PC-3 (cell line): ENCODE measurements at regions not wholly inside any gene's neighbourhood (a gene's known extent, or its start where the extent isn't known, plus 50 kb on each side); places are given as distances from the start of the nearest gene placed in this dataset.

Experiments used
- ATAC-seq: fragments of 200-7000 bp; cut with Tn5 transposase; 2 replicates; pipeline ENCODE4 v1.9.1; 2020; ENCODE audit warnings: mild to moderate bottlenecking, moderate library complexity
- BruUV-seq: library from RNA; stranded (reverse); fragments of 400-500 nt; replicated peaks from 2 replicates; lab custom pipeline; 2021; lab: Mats Ljungman, UMichigan
- CTCF ChIA-PET: fragments of 300-600 bp; sonication (Branson Sonifier 250); formaldehyde crosslinking; loops from one replicate; lab custom pipeline; 2022; ENCODE audit warnings: antibody characterized with exemption; lab: Charles Lee
- POLR2A ChIA-PET: fragments of 300-600 bp; sonication (Branson Sonifier 250); formaldehyde crosslinking; loops from one replicate; lab custom pipeline; 2022; ENCODE audit warnings: antibody characterized with exemption; ENCODE audit not compliant: unreplicated experiment; lab: Charles Lee
- DNase-seq: peaks from one replicate; pipeline ENCODE4 v3.0.0-alpha.2; 2015
- H2AFZ ChIP-seq: fragments of 300-600 bp; sonication (generic); 2 replicates; pipeline ENCODE4 v1.6.0; 2016; ENCODE audit warnings: antibody characterized with exemption, low read length
- H3F3A ChIP-seq: fragments of 300-600 bp; sonication (generic); one replicate; pipeline ENCODE4 v1.6.0; 2017; ENCODE audit warnings: antibody characterized with exemption, low read length, control low read depth, mild to moderate bottlenecking; ENCODE audit not compliant: unreplicated experiment
- H3K27ac ChIP-seq: fragments of 300-600 bp; sonication (generic); 2 replicates; pipeline ENCODE4 v1.5.1; 2016; ENCODE audit warnings: mild to moderate bottlenecking, low read length
- H3K27me3 ChIP-seq: fragments of 300-600 bp; sonication (generic); 2 replicates; pipeline ENCODE4 v1.6.1; 2016; ENCODE audit warnings: low read length, mixed read lengths
- H3K36me3 ChIP-seq: fragments of 300-600 bp; sonication (generic); 2 replicates; pipeline ENCODE4 v1.6.1; 2016; ENCODE audit warnings: low read depth, mixed run types, low read length, mixed read lengths
- H3K4me1 ChIP-seq: fragments of 300-600 bp; sonication (generic); 2 replicates; pipeline ENCODE4 v1.5.1; 2016; ENCODE audit warnings: low read length; ENCODE audit not compliant: insufficient read depth
- H3K4me2 ChIP-seq: fragments of 300-600 bp; sonication (generic); 2 replicates; pipeline ENCODE4 v1.6.0; 2016; ENCODE audit warnings: low read length
- H3K4me3 ChIP-seq: fragments of 300-600 bp; sonication (generic); 2 replicates; pipeline ENCODE4 v1.5.1; 2016; ENCODE audit warnings: mild to moderate bottlenecking, low read length, mixed read lengths
- H3K79me2 ChIP-seq: fragments of 300-600 bp; sonication (generic); 2 replicates; pipeline ENCODE4 v1.6.1; 2017; ENCODE audit warnings: low read length, mixed read lengths
- H3K9ac ChIP-seq: fragments of 300-600 bp; sonication (generic); 2 replicates; pipeline ENCODE4 v1.6.0; 2016; ENCODE audit warnings: mild to moderate bottlenecking, low read length
- H3K9me2 ChIP-seq: fragments of 300-600 bp; sonication (generic); replicated peaks from 2 replicates; pipeline ENCODE4 v1.6.1; 2016; ENCODE audit warnings: mixed run types, low read length, mixed read lengths
- H3K9me3 ChIP-seq: fragments of 300-600 bp; sonication (generic); 2 replicates; pipeline ENCODE4 v1.6.1; 2016; ENCODE audit warnings: low read length, mixed read lengths
- H4K20me1 ChIP-seq: fragments of 300-600 bp; sonication (generic); 2 replicates; pipeline ENCODE4 v1.6.1; 2016; ENCODE audit warnings: low read length, mixed read lengths
- EZH2 ChIP-seq: fragments of 300-600 bp; sonication (generic); IDR thresholded peaks from one replicate; pipeline ENCODE4 v1.6.1; 2017; ENCODE audit warnings: antibody characterized with exemption, mild to moderate bottlenecking, low read length; ENCODE audit not compliant: unreplicated experiment
- EZH2phosphoT487 ChIP-seq: fragments of 300-600 bp; sonication (generic); IDR thresholded peaks from 2 replicates; pipeline ENCODE4 v1.6.1; 2018; ENCODE audit warnings: mild to moderate bottlenecking, antibody characterized with exemption, low read length, borderline replicate concordance
- intact Hi-C: fragments of 100-400 bp; cut with micrococcal nuclease; formaldehyde crosslinking; loops from 2 replicates; pipeline ENCODE4 v1.9.0; 2023
- TF ChIP-seq, protein P1 (sequence below): fragments of 300-600 bp; sonication (generic); conservative IDR thresholded peaks from 2 replicates; pipeline ENCODE4 v1.5.1; 2017; ENCODE audit warnings: antibody characterized with exemption, low read depth, mild to moderate bottlenecking, low read length

DNA sequence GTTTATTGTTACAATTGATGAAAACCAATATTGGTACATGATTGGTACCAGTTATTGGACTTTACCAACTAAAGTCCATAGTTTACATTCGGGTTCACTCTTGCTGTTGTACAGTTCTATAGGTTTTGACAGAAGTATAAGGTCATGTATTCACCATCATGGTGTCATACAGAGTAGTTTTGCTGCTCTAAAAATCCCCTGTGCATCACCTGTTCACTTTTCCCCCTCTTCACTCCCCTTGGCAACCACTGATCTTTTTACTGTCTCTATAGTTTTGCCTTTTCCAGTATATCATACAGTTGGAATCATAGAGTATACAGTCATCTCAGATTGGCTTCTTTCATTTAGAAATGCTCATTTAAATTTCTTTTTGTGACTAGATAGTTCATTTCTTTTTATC lies 51.2 kb upstream of the MED4 start:
- H3K4me1 ChIP-seq, result no peaks in the 10 kb centered on the region
- intact Hi-C loops, result no loop called here
- no peak overlapping the region for H2AFZ ChIP-seq
- H3K27ac ChIP-seq, result no peak overlapping the region
- TF ChIP-seq EZH2phosphoT487, result no peak
- TF ChIP-seq, protein P1, sequence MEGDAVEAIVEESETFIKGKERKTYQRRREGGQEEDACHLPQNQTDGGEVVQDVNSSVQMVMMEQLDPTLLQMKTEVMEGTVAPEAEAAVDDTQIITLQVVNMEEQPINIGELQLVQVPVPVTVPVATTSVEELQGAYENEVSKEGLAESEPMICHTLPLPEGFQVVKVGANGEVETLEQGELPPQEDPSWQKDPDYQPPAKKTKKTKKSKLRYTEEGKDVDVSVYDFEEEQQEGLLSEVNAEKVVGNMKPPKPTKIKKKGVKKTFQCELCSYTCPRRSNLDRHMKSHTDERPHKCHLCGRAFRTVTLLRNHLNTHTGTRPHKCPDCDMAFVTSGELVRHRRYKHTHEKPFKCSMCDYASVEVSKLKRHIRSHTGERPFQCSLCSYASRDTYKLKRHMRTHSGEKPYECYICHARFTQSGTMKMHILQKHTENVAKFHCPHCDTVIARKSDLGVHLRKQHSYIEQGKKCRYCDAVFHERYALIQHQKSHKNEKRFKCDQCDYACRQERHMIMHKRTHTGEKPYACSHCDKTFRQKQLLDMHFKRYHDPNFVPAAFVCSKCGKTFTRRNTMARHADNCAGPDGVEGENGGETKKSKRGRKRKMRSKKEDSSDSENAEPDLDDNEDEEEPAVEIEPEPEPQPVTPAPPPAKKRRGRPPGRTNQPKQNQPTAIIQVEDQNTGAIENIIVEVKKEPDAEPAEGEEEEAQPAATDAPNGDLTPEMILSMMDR, result no peak
- no peak for TF ChIP-seq EZH2
- POLR2A ChIA-PET, result no interaction called here
- no peak for ATAC-seq
- H3K79me2 ChIP-seq, result no peaks in the 10 kb centered on the region
- H3K27me3 ChIP-seq, result no peaks in the 10 kb centered on the region
- H3K36me3 ChIP-seq, result no peaks in the 10 kb centered on the region
- no peaks in the 10 kb centered on the region for H3K9me3 ChIP-seq
- no peak for DNase-seq
- CTCF ChIA-PET, result no interaction called here
- no TSS peak for BruUV-seq
- no peak overlapping the region for H3K4me3 ChIP-seq
- no peaks in the 10 kb centered on the region for H3F3A ChIP-seq
- H4K20me1 ChIP-seq, result no peaks in the 10 kb centered on the region
- no peaks in the 10 kb centered on the region for H3K9me2 ChIP-seq
- H3K9ac ChIP-seq, result no peak overlapping the region
- H3K4me2 ChIP-seq, result no peak overlapping the region
